ENCODE measurements at regions not wholly inside any gene's neighbourhood (a gene's known extent, or its start where the extent isn't known, plus 50 kb on each side); places are given as distances from the start of the nearest gene placed in this dataset.

GRCh38 chr2:67660871-67661270 lies 263.7 kb downstream of the ETAA1 start:
- no peak for DNase-seq

GRCh38 chr2:67662222-67662621 lies 265.1 kb downstream of the ETAA1 start:
- DNase-seq = no peak

DNA sequence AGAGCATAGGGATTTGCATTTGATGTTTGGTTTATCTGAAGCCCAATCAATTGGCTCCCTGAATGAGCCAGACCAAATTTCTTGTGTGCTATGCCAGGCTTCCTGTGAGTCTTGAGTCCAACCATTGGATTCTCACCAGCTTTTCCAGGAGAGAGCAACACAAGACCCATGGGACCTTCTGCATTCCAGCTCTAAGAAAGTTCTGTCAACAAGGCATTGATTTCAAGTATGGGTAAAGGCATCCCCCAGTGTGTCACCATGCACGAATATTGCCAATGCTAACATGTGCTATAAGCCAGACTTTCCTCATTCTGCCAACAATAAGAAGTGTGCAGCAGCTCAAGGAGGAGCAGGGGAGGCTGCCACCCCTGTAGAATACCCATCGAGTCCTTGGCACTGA lies 266.6 kb downstream of the ETAA1 start:
- DNase-seq = no peak

DNA sequence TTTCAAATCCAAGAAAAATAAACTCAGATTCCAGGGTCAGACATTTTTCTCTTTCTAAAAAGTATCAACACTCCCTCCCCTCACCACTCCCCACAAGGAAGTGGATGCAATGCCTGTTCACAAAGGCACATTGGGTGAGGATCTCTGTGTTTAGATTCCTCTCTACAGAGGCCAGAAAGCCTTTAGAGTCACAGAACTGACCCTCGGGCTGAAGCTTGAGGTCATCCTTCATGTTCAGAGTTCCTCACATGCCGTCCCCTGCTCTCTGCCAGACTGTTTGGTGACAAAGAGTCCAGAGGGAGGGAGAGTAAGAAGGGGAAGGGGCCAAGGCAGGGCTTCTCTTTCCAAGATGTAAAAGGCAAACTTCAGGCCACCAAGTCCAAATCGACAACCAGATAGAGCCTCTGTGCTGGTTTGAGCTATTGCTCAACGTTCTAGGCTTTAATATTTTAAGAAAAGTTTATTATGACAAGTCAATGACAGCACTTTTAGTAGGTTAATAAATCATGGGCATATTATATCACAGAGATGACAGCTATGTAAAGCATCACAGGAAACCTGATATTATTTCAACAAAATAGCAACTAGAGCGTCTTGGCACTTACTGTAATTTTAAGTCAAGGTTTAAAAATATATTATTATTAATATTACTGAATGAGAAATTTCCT lies 269.4 kb downstream of the ETAA1 start:
- DNase-seq = no peak

DNA sequence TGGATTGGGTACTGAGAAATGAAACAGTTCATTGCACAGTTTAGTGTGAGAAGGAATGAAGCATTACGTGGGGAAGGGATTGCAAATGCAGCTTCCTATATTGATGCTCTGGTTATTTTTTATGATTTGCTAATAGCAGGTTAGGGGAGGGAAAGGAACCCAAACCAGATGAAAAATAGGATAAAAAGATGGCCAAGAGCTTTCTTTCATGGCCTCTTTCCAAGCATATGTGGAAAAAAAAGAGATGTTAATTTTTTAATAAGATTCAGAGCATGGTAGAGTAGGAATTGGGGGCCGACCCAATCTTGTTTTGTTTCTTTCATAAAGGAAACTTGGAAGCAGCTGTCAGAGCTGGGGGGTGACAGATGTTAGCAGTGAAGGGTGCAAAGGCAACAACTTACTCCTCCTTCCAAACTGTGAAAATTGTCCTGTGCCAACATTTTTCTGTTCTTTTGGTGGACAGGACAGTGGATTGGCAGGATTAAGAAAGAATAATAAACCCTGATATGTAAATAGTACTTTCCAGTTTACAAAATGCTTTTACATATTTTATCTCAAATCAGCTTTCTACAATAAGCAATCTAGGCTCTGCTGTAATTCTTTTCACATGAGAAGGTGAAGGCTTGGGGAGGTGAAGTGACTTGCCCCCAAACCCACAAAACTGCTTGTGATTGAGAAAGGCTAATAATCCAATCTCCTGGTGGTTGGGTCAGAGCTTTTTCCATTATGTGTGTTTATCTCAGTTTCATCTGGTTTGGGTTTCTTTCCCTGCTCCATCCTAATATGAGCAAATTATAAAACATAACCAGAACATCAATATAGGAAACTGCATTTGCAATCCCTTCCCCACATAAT lies 270.1 kb downstream of the ETAA1 start:
- DNase-seq = no peak

GRCh38 chr2:67668538-67668937 lies 271.4 kb downstream of the ETAA1 start:
- no peak for DNase-seq

GRCh38 chr2:67669168-67669567 lies 272.0 kb downstream of the ETAA1 start:
- no peak for DNase-seq

DNA sequence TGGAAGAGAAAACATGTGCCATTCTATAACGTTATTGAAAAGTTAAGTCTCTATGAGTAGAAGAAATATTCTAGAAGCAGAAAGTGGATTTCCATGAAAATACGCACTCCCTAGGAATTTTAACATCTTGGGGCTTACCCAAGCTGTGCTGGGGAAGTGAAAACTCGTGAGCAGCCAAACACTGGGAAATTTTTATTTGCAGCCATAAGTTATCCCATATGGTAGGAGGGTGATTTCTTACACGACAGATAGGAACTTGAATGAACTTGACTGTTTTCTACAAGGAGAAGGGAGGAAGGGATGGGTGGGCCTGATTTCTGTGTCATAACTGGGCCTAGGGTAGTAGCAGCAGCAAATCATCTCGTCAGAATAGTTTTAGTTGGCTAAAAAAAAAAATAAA lies 272.6 kb downstream of the ETAA1 start:
- DNase-seq = no peak

- DNase-seq = no peak
Measured at GRCh38 chr2:67670747-67671183, 273.6 kb downstream of the ETAA1 start.

GRCh38 chr2:67671464-67672450 lies 274.6 kb downstream of the ETAA1 start:
- no peak for DNase-seq

DNA sequence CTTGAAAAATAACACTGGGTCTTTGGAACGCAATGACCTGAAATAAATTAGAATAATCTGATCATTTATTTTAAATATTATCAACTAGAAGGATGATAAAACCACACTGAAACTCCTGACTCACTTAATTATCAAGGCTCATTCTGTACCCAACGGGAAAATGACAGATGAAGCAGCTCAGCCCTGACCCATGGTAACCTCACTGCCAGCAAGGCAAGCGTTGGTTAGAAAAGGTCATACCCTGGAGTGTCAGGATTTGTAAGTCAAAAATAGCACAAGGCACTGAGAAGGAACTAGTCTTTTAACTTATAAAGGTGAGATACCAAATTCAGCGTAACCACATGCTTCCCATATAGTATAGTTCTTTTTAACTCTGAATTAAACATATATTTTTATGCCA lies 277.5 kb downstream of the ETAA1 start:
- DNase-seq = no peak

DNA sequence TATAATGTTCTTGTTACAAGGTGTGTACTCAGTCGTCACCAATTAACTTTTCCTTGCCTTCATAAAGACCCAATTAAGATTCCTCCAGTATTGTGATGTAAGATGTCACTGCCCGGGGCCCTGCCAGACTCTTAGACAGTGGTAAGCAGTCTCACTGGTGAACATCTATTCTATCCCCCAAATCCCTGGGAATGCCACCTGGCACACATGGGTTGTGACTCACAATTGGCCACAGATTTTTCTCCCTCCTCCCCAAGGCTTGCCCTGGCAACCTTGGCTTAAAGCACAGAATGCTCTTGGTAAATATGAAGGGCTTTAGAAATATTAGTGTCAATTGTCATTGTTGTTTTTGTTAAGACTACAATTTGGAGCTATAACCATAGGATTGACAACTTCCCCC lies 287.9 kb downstream of the ETAA1 start:
- no peak for DNase-seq

DNA sequence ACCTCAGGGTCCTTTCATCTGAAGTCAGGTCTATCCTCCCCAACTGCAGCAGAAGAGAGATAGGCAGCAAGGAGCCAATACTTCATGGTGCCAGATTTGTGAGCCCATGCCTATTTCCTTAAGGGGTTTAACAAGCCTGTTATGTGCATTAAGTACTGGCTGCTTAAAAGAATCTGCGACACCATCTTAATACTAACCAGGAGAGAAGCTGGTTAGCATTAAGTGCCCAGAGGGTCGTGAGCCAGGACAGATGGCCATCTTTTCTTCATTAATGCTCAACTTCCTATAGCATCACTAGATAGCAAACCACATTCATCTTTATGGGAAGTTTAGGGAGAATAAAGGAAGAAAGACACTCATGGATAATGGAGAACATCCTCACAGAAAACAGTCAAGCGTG lies 289.1 kb downstream of the ETAA1 start:
- DNase-seq = no peak

- no peak for DNase-seq
Measured at GRCh38 chr2:67689186-67689585, 292.1 kb downstream of the ETAA1 start.

GRCh38 chr2:67689651-67690050 lies 292.5 kb downstream of the ETAA1 start:
- DNase-seq = no peak

DNA sequence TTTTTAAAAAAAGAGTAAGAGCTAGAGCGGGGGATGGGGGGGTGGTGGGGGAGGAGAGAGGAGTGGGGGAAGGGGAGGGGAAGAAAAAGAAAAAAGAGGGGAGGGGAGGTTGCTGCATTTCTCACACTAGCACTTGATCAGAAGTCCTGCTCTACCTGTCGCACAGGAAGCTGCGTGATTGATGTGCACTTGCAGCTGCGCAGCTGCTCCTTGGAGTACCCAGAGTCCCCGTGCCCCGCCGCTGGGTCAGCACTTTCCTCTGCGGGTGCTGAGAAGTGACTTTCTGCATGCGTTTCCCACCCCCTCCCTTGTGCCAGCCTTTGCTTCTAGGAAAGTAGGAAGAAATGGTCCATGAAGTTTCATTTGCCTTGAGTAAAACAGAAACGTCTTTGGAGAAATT lies 297.3 kb downstream of the ETAA1 start:
- no peak for DNase-seq

GRCh38 chr2:67701011-67701410 lies 303.9 kb downstream of the ETAA1 start:
- DNase-seq = no peak

- no peak for DNase-seq
Measured at GRCh38 chr2:67702284-67702683, 305.2 kb downstream of the ETAA1 start.

GRCh38 chr2:67702937-67703336 lies 305.8 kb downstream of the ETAA1 start:
- no peak for DNase-seq

- DNase-seq = no peak
Measured at GRCh38 chr2:67706082-67706481, 308.9 kb downstream of the ETAA1 start.

DNA sequence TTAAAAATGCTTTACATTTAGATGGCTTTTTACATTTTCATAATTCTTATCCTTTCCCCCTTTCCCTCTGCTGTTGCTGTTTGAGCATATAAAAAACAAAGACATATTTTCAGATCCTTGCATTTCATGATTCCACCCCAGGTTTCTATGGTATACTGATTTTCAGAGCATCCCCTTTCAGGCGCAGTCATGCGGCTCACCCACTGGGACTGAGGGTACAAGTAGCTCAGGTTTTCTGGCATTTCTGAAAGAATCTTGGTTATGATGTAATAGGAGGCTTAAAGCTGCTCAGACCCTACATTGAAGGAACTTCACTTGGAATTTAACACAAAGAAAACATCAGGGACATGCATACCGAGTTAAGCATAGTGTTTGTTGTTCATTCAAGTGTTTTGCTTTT lies 310.8 kb downstream of the ETAA1 start:
- no peak for DNase-seq

GRCh38 chr2:67709835-67710234 lies 312.7 kb downstream of the ETAA1 start:
- no peak for DNase-seq

DNA sequence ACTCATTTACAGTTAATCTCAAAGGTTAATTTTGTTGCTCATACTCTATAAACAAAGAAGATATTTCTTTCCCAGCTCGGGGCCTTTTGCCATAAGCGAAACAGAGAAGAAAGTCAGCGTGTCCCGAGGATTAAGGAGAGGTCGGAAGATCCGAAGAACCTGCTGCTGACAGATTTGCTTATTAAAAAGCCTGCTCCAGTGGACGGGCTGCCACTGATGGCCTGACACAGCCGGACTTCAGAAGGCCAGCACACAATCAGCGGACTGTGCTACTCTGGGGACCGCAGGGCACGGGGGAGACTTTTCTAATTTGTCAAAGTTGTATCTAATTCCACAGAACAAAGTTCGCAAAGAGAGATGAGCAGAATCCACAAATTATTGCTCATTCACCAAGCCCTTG lies 315.4 kb downstream of the ETAA1 start:
- no peak for DNase-seq
